ENCODE measurements at regions not wholly inside any gene's neighbourhood (a gene's known extent, or its start where the extent isn't known, plus 50 kb on each side); places are given as distances from the start of the nearest gene placed in this dataset.

DNA sequence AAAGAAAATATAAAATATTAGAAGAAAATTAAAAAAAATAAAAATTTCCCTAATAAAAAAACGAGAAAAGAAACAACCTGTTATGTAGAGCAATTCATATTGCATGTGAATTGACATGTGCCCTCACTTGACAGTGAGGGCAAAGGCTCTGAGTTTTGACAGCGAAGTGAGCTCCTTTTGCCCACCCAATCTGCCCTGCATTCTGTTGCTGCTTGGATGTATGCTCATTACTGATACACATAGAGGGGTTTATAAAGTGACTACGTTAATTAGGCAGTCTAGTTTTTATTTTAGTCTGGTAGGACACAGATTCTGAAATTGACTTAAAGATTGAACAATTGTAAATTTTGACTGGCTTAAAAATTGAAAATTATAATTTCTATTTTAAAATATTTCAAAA lies 949.4 kb downstream of the TLE4 start:
- TF ChIP-seq, protein P1, sequence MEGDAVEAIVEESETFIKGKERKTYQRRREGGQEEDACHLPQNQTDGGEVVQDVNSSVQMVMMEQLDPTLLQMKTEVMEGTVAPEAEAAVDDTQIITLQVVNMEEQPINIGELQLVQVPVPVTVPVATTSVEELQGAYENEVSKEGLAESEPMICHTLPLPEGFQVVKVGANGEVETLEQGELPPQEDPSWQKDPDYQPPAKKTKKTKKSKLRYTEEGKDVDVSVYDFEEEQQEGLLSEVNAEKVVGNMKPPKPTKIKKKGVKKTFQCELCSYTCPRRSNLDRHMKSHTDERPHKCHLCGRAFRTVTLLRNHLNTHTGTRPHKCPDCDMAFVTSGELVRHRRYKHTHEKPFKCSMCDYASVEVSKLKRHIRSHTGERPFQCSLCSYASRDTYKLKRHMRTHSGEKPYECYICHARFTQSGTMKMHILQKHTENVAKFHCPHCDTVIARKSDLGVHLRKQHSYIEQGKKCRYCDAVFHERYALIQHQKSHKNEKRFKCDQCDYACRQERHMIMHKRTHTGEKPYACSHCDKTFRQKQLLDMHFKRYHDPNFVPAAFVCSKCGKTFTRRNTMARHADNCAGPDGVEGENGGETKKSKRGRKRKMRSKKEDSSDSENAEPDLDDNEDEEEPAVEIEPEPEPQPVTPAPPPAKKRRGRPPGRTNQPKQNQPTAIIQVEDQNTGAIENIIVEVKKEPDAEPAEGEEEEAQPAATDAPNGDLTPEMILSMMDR (IDR thresholded peaks at IDR 0.05): no peak
- TF ChIP-seq POLR2A (IDR thresholded peaks at IDR 0.05) (no peak), POLR2AphosphoS5 (IDR thresholded peaks at IDR 0.05) (no peak), EP300 (IDR thresholded peaks at IDR 0.05) (no peak)
